RKO (cell line): ENCODE measurements at regions not wholly inside any gene's neighbourhood (a gene's known extent, or its start where the extent isn't known, plus 50 kb on each side); places are given as distances from the start of the nearest gene placed in this dataset.

Experiments used
- DNase-seq: peaks from one replicate; pipeline ENCODE4 v3.0.0-alpha.2; 2016; ENCODE audit warnings: low spot score

- DNase-seq, result no peak
Observed at GRCh38 chr3:127090218-127091160, 102.4 kb upstream of the PRR23E start.

DNA sequence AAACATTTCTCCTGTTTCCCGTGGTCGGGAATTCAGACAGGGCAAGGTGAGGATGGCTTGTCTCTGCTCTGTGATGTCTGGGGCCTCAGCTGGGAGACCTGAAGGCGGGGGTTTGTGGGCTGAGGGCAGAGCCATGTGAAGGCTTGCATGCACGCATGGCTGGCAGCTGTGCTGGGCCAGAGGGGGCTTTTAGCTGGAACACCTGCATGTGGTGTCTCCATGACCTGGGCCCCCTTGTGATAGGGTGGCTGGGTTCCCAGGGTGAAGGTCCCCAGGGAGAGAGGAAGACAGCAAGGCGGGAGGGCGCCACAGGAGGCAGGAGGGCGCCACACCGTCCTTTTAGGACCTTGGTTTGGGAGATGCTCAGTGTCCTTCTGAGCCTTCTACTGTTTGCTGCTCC, 101.6 kb upstream of the PRR23E start:
- DNase-seq, result no peak

DNA sequence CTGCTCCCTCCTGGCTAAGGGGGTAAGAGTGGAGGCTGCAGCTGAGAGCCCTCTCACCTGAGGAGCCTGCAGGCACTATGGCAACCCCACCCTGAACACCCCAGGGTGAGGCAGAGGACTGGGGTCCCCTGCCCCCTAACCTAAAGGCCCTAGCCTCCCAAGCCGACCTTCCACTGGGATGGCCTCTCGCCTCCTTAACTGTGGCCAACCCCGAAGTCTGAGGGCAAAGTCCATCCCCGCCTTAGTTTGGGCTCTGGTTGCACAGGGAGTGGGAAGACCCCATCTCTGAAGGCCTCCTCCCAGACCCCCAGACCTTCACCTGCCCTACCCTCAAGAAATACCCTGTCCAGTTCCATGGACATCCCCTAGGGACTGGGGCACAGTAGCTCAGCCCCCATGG, 100.6 kb upstream of the PRR23E start:
- no peak for DNase-seq

GRCh38 chr3:127092776-127093175, 100.2 kb upstream of the PRR23E start:
- DNase-seq, result no peak

- no peak for DNase-seq
Observed at GRCh38 chr3:127093312-127093711, 99.6 kb upstream of the PRR23E start.

GRCh38 chr3:127095774-127096173, 97.2 kb upstream of the PRR23E start:
- no peak for DNase-seq

DNA sequence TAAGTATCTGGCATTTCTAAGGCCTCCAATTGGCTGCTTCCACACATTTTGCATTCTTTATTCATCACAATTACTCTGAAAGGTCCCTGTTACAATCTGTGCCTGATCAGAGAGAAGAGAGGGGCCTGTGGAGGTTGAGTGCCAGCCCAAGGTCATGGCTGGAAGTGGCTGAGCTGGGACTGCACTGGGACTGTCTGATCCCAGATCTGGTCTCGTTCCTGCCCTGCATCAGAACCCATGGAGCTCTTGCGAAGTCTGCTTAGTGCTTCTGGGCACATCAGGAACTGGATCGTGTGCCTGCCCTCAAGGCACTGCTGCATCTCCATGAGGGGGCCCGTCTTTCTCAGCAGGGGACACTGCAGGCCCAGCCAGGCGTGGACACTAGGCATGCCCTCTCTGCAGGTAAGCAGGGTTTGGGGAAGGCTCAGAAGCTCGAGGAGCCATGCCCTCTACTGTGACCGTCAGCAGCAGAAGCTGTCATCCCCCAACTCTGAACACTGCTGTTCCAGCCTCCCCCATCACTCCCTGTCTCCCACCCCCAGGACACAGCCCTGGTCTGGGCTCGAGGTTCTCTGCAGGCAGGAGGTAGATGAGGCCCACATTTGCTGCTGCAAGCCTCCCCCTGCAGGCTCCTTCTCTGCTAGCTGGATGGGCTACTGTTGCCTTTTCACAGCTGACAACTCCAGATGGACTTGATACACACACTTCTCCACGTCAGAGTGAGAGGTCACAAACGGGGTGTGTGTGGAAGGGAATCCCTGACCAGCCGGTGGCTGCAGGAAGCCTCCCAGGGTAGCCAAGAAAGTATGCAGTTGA, 96.5 kb upstream of the PRR23E start:
- DNase-seq, result no peak

GRCh38 chr3:127097072-127097405, 95.9 kb upstream of the PRR23E start:
- no peak for DNase-seq

DNA sequence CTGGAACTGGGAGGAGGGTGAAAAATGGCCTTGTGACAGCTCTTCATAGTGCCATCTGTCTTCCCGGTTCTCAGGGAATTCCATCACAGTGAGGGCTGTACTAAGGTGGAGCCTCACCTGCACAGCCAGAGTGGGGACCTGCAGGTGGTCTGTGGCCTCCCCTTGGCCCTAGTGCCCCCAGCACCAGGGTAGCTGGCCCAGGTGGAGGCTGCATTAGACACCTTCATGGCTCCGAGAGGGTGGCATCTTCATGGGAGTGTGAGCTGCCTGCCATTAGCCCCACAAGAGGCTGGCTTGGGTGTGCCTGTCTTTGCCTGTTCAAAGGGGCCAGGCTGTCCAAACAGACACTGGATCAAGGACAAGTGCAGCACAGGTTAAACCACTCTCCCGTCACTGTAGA, 95.5 kb upstream of the PRR23E start:
- DNase-seq, result no peak

GRCh38 chr3:127099982-127100381, 92.9 kb upstream of the PRR23E start:
- no peak for DNase-seq

GRCh38 chr3:127100459-127101410, 92.2 kb upstream of the PRR23E start:
- no peak for DNase-seq

DNA sequence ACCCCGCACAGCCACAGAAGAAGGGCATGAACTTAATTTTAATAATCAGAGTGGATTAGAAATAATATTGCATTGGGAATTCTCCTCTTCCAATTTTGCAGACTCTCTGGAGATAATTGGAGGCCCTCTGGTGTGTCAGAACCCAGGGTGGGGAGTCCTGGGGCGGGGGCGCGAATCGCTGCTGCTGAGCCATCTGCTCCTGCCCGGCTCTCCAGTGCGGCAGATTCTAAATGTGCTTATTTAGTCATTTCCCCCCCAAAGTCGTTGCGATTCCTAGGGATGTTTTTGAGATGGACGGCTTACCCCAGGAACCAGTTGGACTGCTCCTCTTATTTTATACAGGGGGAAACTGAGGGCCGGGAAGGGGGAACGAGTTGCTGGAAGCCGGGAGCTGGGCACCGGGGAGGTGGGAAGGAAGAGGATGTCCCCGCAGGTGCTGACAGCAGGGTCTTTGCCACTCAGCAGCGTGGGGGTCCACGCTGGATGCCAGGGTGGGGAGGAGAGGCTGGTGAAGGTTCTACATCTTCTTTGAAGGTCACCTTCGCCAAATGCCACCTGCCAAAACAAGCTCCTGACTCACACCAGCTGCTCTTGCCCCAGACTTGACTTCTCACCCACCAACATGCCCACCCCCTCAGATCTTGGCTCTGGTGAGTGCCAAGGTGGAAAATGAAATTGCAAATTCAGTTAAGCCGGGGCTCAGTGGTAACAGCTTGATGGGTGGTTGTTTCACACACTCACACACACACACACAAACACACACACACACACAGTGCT, 91.3 kb upstream of the PRR23E start:
- no peak for DNase-seq

DNA sequence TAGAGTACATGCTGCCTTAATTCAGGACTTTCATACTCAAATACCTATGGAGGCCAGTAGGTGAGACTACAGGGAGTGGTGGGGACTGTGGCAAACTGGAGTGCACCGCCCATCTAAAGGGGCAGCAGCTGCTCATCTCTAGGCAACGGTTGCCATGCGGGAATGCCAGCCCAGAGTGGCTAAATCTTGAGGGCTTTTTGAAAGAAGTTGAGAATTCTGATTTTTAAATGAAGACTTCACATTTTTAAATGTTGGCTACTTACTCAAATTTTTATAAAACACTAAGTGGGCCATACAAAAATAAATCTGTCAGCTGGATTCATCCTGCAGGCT, 90.8 kb upstream of the PRR23E start:
- no peak for DNase-seq

DNA sequence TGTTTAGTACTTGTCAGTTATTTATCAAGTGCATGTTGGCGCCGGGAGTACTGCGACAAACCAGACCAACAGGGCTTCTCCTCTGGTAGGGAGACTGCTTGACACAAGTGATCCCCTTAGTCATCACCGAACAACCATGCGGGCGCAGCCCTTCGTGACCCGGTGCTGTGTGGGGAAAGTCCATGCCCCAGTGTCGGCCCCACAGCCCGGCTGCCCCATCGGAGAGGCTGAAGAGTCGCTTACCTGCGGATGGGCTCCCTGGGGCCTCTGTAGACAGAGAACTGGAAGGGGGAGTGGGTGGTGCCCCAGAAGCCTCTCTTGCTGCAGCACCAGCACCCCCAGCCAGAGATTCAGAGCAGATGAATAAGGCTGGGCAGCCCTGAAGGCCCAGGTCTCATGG, 90.3 kb upstream of the PRR23E start:
- no peak for DNase-seq

DNA sequence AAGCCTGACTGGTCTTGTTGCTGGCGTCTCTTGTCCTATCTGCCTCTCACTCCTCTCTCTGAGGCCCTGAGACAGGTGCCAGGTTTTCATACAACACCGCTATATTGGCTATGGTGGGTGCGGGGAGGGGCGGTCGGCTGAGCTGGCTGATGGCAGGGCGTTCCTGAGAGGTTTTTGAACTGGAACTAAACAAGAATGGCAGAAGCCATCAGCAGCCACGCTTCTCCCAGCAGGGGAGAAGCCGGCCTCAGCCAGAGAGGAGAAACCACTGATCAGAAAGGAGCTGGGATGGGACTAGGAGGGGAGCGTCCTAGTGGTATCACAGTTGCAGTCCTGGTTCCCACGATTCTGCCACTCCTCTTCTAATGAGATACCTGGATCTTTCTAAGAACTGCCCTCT, 89.9 kb upstream of the PRR23E start:
- DNase-seq, result no peak

DNA sequence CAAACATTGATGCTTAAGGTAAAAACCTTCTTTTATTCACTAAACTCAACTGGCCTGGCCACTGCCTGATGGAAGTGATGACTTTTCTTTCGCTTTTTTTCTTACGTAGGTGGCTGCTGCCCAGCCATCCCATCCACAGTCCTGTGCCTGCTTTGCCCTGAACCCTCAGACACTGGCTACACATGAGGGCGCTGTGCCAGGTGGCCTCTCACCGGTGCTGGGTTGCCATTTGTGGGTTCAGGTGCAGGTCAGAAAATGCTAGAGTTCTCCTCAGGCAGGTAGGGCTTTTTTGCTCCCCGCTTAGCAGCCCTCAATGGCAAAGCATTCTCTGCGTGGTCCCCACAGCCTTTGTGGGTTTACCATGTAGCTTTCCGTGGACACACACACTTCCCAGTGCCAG, 88.3 kb upstream of the PRR23E start:
- no peak for DNase-seq

GRCh38 chr3:127105587-127105986, 87.3 kb upstream of the PRR23E start:
- DNase-seq, result no peak

GRCh38 chr3:127106053-127106452, 86.9 kb upstream of the PRR23E start:
- DNase-seq, result no peak

DNA sequence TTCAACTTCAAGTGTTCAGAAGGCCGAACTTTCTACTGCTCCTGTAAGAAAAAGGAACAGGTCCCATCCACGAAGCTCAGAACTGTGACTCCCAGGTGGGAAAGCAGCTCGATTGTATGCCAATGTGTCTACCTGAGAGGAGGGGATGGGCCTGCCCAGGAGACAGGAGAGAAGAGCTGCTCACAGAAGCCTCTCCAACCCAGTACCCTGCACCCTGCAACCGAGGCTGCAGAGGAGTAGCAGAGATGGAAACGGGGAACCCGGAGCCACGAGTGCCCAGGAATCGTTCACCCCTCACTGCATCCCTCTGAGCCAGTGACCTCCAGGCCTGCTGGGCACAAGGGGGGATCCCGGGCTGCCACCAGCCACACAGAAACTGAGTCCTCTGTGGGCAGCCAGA, 86.5 kb upstream of the PRR23E start:
- DNase-seq, result no peak

GRCh38 chr3:127107002-127107401, 85.9 kb upstream of the PRR23E start:
- no peak for DNase-seq
